Nephron (organoid): ENCODE measurements at regions not wholly inside any gene's neighbourhood (a gene's known extent, or its start where the extent isn't known, plus 50 kb on each side); places are given as distances from the start of the nearest gene placed in this dataset.

Source experiments
- H3K27ac Mint-ChIP-seq, 3 experiments: 2 replicates each; pipeline ENCODE4 v1.8.0; 2020; ENCODE audit warnings: mixed read lengths in 3 of 3, mild to moderate bottlenecking in 2 of 3, moderate library complexity in 1 of 3
- H3K27me3 Mint-ChIP-seq: 2 replicates; pipeline ENCODE4 v1.8.0; 2021; ENCODE audit warnings: low read depth, mild to moderate bottlenecking, moderate library complexity, mixed read lengths
- H3K36me3 Mint-ChIP-seq: 2 replicates; pipeline ENCODE4 v1.8.0; 2020; ENCODE audit warnings: low read depth, mixed read lengths
- H3K4me1 Mint-ChIP-seq: 2 replicates; pipeline ENCODE4 v1.8.0; 2020; ENCODE audit warnings: mixed read lengths
- H3K4me3 Mint-ChIP-seq, 3 experiments: 2 replicates each; pipeline ENCODE4 v1.8.0; 2020; ENCODE audit warnings: mild to moderate bottlenecking in 3 of 3, mixed read lengths in 3 of 3, moderate library complexity in 2 of 3
- H3K9me3 Mint-ChIP-seq: 2 replicates; pipeline ENCODE4 v1.8.0; 2020; ENCODE audit warnings: mixed read lengths
- TF ChIP-seq, protein P1 (sequence below), 3 experiments: fragments of 200-600 bp; sonication (generic); IDR thresholded peaks; one replicate each; pipeline ENCODE4 v1.5.0; 2021; ENCODE audit warnings: antibody characterized with exemption in 3 of 3; ENCODE audit not compliant: unreplicated experiment in 3 of 3

DNA sequence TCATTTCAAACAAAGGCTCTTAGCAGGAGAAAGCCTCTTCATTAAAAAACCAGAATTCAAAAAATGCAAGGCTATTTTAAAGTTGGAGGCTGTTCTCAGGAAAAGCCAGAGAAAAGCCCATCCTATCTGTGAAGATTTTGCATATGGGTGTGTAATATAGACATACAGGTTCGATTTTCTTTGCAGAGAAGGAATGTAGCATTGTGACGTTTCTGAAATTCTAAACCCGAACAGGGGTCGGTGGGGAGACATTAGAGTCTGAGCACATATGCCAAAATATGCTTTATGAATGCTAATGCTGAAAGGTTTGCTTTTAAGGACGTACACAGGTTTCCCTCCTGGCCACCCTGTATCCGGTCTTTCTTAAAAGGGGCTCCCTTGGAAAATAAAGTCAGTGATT, 363.1 kb upstream of the PAPPA start:
- Mint-ChIP-seq H3K36me3 (no peaks in the 10 kb centered on the region), H3K27ac (no peak overlapping the region), H3K4me1 (no peaks in the 10 kb centered on the region), H3K4me3 (no peak overlapping the region), H3K27me3 (no peaks in the 10 kb centered on the region), H3K9me3 (no peaks in the 10 kb centered on the region)
- TF ChIP-seq, protein P1, sequence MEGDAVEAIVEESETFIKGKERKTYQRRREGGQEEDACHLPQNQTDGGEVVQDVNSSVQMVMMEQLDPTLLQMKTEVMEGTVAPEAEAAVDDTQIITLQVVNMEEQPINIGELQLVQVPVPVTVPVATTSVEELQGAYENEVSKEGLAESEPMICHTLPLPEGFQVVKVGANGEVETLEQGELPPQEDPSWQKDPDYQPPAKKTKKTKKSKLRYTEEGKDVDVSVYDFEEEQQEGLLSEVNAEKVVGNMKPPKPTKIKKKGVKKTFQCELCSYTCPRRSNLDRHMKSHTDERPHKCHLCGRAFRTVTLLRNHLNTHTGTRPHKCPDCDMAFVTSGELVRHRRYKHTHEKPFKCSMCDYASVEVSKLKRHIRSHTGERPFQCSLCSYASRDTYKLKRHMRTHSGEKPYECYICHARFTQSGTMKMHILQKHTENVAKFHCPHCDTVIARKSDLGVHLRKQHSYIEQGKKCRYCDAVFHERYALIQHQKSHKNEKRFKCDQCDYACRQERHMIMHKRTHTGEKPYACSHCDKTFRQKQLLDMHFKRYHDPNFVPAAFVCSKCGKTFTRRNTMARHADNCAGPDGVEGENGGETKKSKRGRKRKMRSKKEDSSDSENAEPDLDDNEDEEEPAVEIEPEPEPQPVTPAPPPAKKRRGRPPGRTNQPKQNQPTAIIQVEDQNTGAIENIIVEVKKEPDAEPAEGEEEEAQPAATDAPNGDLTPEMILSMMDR (IDR thresholded peaks at IDR 0.05; ENCODE audit: unreplicated experiment in 3 of 3): no peak

DNA sequence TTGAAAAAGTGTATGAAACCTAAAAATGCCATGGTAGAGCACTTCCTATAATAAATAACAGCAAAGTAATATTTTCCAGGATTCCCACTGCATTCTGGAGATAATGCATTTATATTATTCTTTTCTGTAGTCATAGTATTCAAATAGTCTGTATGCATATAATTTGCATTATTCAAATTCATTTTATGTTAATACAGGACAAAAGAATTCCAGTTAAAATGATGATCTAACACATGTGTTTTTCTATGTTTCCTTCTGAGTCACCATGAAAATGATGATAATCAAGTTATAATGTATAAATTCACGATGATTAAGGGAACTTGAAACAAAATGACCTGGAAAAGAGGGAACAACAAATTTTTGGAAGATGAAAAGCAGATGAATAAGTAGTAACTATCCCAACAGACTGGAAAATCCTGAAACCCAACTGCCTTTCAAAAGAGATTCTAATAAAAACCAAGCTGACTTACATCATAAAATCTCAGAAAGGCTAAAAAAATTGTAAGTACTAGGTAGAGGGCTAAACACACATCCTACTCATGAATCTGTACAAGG, 358.6 kb upstream of the PAPPA start:
- H3K9me3 Mint-ChIP-seq: no peaks in the 10 kb centered on the region
- peaks cover 6% of the 10 kb centered on the region for H3K27me3 Mint-ChIP-seq
- TF ChIP-seq, protein P1 (IDR thresholded peaks at IDR 0.05; ENCODE audit: unreplicated experiment in 3 of 3): no peak
- H3K36me3 Mint-ChIP-seq: no peaks in the 10 kb centered on the region
- H3K27ac Mint-ChIP-seq: no peak overlapping the region
- H3K4me3 Mint-ChIP-seq: no peak overlapping the region
- H3K4me1 Mint-ChIP-seq: no peaks in the 10 kb centered on the region

DNA sequence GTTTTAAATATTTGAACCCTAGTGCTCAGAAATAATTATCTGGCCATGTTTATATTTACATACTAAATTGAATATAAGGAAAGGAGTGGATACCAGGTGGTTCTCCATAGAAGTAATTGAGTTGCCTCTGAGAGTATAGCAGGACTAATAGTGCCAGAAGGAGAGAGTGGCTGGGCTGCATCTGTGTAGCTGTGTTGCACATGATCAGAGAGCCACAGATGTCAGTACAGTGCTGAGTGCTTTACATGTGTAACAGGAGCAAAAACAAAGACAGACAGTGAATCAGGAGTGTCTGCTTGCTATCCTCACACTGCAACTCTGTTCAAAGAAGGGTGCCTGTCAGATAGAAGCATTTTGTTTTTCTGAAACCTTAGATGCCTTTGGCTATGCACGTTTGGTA, 353.9 kb upstream of the PAPPA start:
- TF ChIP-seq, protein P1 (IDR thresholded peaks at IDR 0.05; ENCODE audit: unreplicated experiment in 3 of 3): no peak
- Mint-ChIP-seq H3K27me3 (peaks cover 6% of the 10 kb centered on the region), H3K4me3 (no peak overlapping the region), H3K27ac (no peak overlapping the region), H3K36me3 (no peaks in the 10 kb centered on the region), H3K9me3 (peaks cover 2% of the 10 kb centered on the region), H3K4me1 (no peaks in the 10 kb centered on the region)

DNA sequence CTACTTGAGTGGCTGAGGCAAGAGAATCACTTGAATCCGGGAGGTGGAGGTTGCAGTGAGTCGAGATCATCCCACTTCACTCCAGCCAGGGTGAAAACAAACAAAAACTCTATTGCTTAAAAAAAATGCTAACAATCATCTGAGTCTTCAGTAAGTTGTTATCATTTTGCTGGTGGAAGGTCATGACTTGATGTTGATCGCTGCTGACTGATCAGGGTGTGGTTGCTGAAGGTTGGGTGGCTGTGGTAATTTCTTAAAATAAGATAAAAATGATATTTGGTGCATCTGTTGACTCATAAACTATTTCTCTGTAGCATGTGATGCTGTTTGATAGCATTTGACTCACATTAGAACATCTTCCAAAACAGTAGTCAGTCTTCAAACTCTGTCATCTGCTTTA, 349.4 kb upstream of the PAPPA start:
- H3K4me1 Mint-ChIP-seq: no peaks in the 10 kb centered on the region
- no peak overlapping the region for H3K27ac Mint-ChIP-seq
- no peak overlapping the region for H3K4me3 Mint-ChIP-seq
- TF ChIP-seq, protein P1 (IDR thresholded peaks at IDR 0.05; ENCODE audit: unreplicated experiment in 3 of 3): no peak
- peaks cover 2% of the 10 kb centered on the region for H3K9me3 Mint-ChIP-seq
- H3K27me3 Mint-ChIP-seq: no peaks in the 10 kb centered on the region
- no peaks in the 10 kb centered on the region for H3K36me3 Mint-ChIP-seq

DNA sequence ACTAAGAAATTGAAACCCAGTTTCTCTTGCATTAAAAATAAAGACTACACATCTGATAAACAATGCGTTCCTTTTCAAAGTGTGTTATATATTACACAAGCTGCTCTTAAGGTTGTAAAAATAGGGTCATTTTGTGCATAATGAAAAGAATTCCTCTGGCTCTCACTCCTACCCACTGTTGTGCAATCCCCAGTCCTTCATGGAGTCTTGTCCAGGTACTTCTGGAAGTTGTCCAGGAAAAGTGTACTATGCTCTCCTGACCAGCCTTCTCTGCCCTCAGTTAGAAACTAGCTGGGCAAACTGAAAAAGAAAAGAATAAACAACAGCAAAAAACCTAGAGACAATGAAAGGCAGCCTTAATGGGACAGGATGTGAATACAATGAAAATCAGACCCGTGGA, 345.5 kb upstream of the PAPPA start:
- Mint-ChIP-seq H3K27me3 (no peaks in the 10 kb centered on the region), H3K4me3 (no peak overlapping the region), H3K36me3 (no peaks in the 10 kb centered on the region), H3K9me3 (peaks cover under 1% of the 10 kb centered on the region), H3K27ac (no peak overlapping the region), H3K4me1 (no peaks in the 10 kb centered on the region)
- TF ChIP-seq, protein P1 (IDR thresholded peaks at IDR 0.05; ENCODE audit: unreplicated experiment in 3 of 3): no peak

DNA sequence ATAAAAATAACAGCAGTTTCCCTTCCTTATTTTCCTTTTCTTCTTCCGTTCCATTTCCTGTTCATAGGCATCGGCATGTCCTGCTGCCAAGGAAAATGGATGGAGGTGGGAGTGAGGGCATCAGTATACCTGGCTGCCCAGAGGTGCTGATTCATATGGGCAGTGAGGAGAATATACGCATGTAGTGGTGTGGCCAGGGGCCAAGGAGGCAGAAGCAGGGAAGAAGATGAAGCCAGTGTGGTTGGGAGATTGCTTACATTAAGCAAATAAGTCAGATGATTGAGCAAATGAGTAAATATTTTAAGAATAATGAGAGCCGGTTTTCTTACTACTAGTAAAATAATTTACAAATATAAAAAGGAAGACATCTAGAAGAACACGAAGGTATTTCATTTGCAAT, 344.9 kb upstream of the PAPPA start:
- H3K27me3 Mint-ChIP-seq: no peaks in the 10 kb centered on the region
- no peaks in the 10 kb centered on the region for H3K36me3 Mint-ChIP-seq
- no peak overlapping the region for H3K27ac Mint-ChIP-seq
- H3K9me3 Mint-ChIP-seq: no peaks in the 10 kb centered on the region
- H3K4me3 Mint-ChIP-seq: no peak overlapping the region
- H3K4me1 Mint-ChIP-seq: no peaks in the 10 kb centered on the region
- TF ChIP-seq, protein P1 (IDR thresholded peaks at IDR 0.05; ENCODE audit: unreplicated experiment in 3 of 3): no peak
